GM18511 (cell line): ENCODE measurements at regions not wholly inside any gene's neighbourhood (a gene's known extent, or its start where the extent isn't known, plus 50 kb on each side); places are given as distances from the start of the nearest gene placed in this dataset.

Source experiments
- ATAC-seq: cut with Tn5 transposase; IDR thresholded peaks from one replicate; pipeline ENCODE4 v1.9.1; 2021; ENCODE audit warnings: mild to moderate bottlenecking, moderate library complexity; ENCODE audit not compliant: unreplicated experiment

GRCh38 chr6:119915971-119916370 lies 566.4 kb upstream of the MAN1A1 start:
- ATAC-seq, result no peak

DNA sequence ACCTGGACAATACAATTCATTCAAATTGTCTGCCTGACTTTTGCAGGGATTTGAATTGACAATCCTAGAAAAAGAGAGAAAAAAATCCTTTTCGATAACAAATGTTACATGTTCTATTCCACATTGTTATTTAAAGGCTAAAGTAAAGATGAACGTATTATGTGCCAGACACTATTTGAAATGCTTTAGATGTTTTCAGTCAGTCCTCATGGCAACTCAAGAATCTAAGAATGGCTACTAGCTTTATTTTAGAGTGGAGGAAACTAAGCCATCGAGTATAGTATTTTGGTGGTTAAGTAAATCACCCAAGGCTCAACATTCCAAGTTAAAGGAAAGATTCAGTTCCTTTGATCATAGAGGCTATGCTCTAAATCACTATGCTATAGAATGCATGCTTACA lies 558.6 kb upstream of the MAN1A1 start:
- no peak for ATAC-seq

- ATAC-seq, result no peak
Observed at GRCh38 chr6:119902681-119903080, 553.1 kb upstream of the MAN1A1 start.

- ATAC-seq, result no peak
Observed at GRCh38 chr6:119896806-119897205, 547.2 kb upstream of the MAN1A1 start.

- ATAC-seq, result no peak
Observed at GRCh38 chr6:119895626-119896025, 546.1 kb upstream of the MAN1A1 start.

GRCh38 chr6:119894811-119895210 lies 545.2 kb upstream of the MAN1A1 start:
- ATAC-seq, result no peak

DNA sequence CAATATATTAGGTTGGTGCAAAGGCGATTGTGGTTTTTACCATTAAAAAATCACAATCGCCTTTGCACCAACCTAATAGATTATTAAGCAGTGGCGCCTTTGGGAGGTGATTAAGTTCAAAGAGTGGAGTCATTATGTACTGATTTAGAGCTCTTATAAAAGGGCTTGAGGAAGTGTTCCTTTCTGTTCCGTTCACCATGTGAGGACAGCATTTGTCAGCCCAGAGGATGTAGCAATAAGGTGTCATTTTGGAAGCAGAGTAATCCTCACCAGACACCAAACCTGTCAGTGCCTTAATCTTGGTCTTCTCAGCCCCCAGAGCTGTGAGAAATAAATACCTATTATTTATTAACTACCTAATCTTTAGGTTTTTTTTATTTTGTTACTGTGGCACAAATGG lies 542.1 kb upstream of the MAN1A1 start:
- no peak for ATAC-seq

DNA sequence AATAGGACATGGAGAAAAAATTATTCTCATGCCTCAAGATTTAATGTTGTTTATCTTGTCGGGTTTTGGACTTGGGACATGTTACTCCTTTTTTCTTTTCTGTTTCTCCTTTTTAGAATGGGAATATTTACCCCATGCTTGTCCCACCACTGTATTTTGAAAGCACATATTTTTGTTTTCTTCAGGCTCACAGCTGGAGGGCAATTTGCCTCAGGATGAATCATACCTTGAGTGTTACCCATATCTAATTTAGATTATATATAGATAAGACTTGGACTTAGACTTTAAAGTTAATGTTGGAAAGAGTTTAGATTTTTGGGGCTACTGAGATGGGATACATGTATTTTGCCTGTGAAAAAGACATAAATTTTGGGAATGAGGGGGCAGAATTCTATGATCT lies 541.6 kb upstream of the MAN1A1 start:
- no peak for ATAC-seq

- no peak for ATAC-seq
Observed at GRCh38 chr6:119890470-119890869, 540.9 kb upstream of the MAN1A1 start.

DNA sequence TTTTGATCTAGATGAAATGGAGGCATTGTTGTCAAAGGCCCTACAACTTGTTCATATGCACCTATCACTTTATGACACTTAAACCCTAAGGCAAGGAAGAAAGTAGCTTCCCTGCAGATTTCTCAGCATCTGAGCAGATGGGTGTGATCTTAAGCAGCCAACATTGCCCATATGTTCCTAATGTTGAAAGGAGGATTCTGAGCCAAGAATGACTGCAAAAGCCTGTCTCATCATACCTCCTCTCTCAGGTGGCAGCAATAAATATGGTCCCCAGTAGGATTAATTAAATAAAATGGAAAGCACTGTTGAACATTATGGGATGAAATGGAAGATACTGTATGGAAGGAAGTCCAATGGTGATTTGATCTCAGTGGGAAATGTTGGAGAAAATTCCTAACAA lies 538.1 kb upstream of the MAN1A1 start:
- no peak for ATAC-seq

GRCh38 chr6:119881416-119881815 lies 531.9 kb upstream of the MAN1A1 start:
- no peak for ATAC-seq

DNA sequence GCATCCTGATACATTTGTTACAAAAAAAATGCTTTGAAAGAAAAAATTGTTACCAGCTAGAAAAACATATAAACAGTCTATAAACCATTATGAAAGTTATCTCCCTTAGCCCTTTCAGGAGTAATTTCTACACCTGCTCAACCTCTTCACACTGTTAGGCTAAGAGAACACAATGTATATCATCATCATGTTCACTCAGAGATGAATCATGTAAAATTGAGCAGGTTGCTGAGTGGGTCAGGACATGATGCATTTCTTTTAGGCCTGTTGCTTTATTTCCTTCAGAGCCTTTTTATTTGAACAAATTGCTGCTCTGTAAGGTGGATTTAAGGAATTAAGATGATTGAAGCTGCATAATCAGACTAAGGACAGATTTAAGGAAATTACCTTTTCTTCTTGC lies 531.3 kb upstream of the MAN1A1 start:
- ATAC-seq, result no peak

DNA sequence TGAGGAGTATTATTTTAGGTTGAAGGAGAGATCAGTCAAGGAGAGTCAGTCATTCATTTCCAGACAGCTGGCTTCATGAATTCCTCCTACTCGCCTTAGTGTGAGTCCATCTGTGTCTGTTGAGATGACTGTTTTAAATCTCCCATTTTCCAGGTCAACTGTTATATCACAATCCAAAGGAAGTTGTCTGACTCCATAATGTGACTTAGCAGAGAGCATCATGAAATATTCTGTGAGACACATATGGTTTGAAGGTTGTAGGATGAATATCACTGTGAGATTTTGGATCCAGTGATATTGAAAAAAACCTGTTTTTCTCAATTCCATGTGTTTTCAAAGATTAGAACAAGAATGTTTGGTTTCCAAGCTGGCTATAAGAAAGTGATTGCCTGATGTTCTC lies 530.2 kb upstream of the MAN1A1 start:
- no peak for ATAC-seq

- ATAC-seq, result no peak
Observed at GRCh38 chr6:119874381-119874780, 524.8 kb upstream of the MAN1A1 start.

DNA sequence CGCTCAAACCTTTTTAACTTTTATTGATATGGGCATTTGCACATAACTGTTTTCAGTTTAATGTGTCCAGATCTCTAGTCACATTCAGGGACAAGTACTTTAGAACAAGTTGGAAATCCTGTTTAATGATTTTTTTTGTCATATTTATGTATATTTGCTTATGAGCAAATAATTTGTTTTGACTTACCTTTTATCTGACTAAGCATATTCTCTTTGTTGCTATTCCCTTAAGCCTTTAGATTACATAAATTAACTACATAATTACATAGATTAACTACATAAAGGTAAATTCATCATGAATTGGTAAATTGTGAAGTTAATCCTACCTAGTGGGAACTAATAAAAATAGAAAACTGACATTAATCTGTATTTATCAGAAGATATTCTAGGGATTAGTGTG lies 523.5 kb upstream of the MAN1A1 start:
- ATAC-seq, result no peak

DNA sequence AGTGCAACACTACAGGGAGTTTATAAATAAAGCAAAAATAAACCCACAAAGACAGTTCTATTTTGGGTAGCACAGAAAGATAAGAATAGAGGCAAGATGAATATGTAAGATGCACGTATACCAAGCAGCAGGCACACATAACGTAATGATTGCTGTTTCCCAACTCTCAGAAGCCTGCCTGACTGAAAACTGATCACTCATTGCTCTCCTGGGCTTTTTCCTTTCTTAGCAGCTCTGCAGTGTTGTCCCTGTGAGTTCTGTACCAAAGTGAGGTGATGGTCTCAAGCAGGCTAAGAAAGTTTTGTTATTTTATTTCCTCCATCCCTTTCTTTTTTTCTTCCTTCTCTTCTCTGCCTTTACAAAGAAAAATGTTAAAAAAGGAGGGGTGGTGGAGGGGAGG lies 522.0 kb upstream of the MAN1A1 start:
- no peak for ATAC-seq

DNA sequence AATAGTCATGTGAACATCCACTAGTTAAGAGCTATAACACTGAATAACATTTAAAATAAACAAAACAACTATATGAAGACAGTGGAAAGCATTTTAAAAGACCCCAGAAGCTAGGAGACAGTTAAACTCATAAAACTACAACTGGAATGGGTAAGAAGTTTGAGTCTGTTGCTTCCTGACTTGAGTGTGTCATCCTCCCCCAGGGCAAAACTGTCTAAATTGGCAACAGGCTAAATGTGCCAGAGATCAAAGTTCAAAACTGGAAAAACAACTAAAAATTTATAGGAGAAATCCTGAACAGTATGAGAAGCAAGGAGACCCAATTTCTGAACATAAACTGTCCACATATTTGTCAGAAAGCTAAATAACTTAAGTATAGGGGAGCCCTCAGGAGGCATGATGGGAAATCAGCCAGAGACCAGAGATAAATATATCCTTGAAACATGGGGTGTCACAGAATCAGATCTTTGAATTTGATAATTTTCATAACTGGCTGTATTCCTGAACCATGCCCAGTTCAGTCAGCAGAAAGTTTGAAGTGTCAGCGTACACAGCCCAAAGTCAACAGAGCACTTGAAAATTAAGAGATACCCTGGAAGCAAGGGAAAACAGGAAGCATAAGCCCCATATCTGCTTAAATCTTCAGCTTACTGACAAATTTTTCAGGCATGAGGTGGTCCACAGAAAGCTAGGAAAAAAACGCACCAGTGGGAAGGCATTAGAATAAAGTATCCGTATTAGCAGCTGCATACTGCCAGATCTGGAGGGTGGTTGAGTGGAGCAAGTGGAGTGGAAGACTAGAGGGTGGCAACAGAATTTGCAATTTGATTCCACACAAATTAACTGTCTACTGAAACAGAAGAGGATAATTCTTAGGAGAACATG lies 516.1 kb upstream of the MAN1A1 start:
- no peak for ATAC-seq

DNA sequence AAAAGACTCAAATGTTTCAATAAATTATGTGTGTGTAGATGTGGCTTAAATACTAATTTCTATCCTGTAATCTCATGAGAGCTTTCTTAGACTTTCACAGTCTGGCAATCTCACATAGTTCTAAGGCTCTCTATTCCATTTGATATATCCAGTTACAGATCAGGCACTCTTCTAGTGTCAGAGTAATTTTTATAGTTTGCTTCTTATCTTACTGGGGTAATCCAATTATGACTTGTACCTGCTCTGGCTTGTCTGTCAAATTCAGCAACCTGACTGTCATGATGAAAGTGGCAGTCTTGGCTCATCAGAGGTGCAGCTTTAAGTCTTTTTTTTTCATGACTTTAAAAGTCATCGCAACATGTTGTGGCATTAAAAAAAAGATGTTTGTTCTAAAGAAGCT lies 513.2 kb upstream of the MAN1A1 start:
- ATAC-seq, result no peak

- no peak for ATAC-seq
Observed at GRCh38 chr6:119858901-119859300, 509.3 kb upstream of the MAN1A1 start.

DNA sequence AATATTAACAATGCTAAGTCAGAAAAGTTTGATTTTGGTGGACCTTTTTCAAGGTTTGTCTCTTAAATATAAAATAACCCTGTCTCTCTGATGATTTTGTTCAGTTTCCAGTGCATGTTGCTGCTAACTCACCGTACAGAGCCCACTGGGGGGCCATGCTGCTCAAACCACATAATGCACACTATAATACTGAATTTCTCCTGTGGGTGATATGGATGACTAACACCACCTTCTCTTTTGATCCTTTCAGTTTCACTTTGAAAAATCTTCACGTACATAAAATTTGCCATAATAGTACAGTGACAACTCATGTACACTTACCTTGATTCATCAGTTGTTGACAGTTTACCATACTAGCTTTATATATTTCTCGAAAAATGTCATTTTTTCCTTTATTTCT lies 506.6 kb upstream of the MAN1A1 start:
- ATAC-seq, result peak; percentile 75

DNA sequence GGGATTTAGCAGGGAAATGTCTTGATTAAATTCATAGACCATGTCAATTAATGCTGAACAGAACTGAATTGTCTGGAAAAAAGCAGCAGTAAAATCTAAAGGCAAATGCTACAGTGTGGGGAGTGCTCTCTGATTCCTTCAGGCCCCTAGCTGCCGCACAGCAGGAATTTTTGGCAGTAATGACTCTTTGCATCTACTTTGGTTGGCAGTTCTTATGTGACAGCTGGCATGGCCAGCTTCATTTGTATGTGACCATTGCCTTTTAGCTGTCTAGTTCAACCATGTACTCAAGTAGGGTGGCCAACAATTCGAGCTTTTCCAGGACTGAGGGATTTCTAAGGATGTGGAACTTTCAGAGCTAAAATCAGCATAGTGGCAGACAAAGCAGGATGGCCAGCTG lies 499.1 kb upstream of the MAN1A1 start:
- ATAC-seq, result no peak

DNA sequence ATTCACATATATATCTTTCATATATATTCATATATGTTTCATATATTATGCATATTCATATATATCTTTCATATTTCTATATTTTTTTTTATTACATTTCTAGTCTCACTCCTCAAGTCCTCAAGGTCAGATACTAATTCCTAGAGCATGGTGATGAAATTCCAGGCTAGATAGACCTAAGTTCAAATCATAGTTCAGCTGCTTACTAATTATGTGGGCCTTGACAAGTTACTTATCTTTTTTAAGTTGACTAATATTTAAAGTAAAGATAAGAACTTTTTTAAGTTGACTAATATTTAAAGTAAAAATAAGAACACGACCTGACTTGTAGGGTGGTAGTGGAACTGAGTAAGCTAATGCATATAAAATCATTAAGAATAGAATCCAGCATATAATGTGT lies 495.6 kb upstream of the MAN1A1 start:
- ATAC-seq, result no peak

- ATAC-seq, result no peak
Observed at GRCh38 chr6:119844387-119844786, 494.8 kb upstream of the MAN1A1 start.
